ENCODE measurements at regions not wholly inside any gene's neighbourhood (a gene's known extent, or its start where the extent isn't known, plus 50 kb on each side); places are given as distances from the start of the nearest gene placed in this dataset.

- no peak for TF ChIP-seq POLR2A (IDR thresholded peaks at IDR 0.05; ENCODE audit: low read depth, low read length)
- TF ChIP-seq, protein P1, sequence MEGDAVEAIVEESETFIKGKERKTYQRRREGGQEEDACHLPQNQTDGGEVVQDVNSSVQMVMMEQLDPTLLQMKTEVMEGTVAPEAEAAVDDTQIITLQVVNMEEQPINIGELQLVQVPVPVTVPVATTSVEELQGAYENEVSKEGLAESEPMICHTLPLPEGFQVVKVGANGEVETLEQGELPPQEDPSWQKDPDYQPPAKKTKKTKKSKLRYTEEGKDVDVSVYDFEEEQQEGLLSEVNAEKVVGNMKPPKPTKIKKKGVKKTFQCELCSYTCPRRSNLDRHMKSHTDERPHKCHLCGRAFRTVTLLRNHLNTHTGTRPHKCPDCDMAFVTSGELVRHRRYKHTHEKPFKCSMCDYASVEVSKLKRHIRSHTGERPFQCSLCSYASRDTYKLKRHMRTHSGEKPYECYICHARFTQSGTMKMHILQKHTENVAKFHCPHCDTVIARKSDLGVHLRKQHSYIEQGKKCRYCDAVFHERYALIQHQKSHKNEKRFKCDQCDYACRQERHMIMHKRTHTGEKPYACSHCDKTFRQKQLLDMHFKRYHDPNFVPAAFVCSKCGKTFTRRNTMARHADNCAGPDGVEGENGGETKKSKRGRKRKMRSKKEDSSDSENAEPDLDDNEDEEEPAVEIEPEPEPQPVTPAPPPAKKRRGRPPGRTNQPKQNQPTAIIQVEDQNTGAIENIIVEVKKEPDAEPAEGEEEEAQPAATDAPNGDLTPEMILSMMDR (conservative IDR thresholded peaks at IDR 0.05; ENCODE audit: low read depth, low read length): no peak
- TF ChIP-seq RCOR1 (IDR thresholded peaks at IDR 0.05; ENCODE audit: insufficient replicate concordance, low read length): no peak
- TF ChIP-seq CHD1 (IDR thresholded peaks at IDR 0.05; ENCODE audit: low read depth, low read length): no peak
- TF ChIP-seq RAD21 (IDR thresholded peaks at IDR 0.05; ENCODE audit: low read length): no peak
- TF ChIP-seq MAZ (IDR thresholded peaks at IDR 0.05; ENCODE audit: borderline replicate concordance, low read depth, low read length): no peak
- TF ChIP-seq SMC3 (IDR thresholded peaks at IDR 0.05; ENCODE audit: low read depth, low read length): no peak
- no peak for TF ChIP-seq MXI1 (IDR thresholded peaks at IDR 0.05; ENCODE audit: borderline replicate concordance, low read depth, low read length)
- TF ChIP-seq RFX5 (IDR thresholded peaks at IDR 0.05; ENCODE audit: low read depth, low read length): no peak
Observed at GRCh38 chr2:10992023-10992791, 80.5 kb downstream of the KCNF1 start.
